NCI-H2196 (cell line): ENCODE measurements at regions not wholly inside any gene's neighbourhood (a gene's known extent, or its start where the extent isn't known, plus 50 kb on each side); places are given as distances from the start of the nearest gene placed in this dataset.
"Not testable (repeated sequence)": the region's sequence is repeated elsewhere in the genome, so short reads cannot be mapped to it uniquely, and the experiment has no call there.

Experiments
- DNase-seq: peaks from one replicate; lab custom pipeline; 2025; ENCODE audit not compliant: unreplicated experiment; lab: John Stamatoyannopoulos, UW

DNA sequence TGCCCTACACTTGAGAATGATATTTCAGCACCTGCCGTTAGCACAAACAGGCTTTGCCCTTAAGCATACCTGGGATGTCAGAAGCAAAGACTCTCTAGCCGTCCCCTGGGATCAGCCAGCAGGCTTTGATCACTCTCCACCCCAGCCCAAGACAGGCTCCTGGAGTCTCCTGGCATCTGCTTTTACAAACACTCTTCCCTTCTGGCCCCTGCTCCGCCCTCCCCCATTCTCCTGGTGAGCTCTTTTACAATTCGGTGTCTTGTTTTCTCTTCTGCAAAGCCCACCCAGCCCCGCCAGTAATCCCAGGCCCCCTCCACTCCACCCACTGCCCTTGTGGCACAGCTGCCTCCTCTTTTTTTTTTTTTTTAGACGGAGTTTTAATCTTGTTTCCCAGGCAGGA, 50.4 kb downstream of the KATNIP start:
- DNase-seq, result no peak

- DNase-seq, result no peak
Observed at GRCh38 chr16:27602103-27602502, 52.2 kb downstream of the KATNIP start.

DNA sequence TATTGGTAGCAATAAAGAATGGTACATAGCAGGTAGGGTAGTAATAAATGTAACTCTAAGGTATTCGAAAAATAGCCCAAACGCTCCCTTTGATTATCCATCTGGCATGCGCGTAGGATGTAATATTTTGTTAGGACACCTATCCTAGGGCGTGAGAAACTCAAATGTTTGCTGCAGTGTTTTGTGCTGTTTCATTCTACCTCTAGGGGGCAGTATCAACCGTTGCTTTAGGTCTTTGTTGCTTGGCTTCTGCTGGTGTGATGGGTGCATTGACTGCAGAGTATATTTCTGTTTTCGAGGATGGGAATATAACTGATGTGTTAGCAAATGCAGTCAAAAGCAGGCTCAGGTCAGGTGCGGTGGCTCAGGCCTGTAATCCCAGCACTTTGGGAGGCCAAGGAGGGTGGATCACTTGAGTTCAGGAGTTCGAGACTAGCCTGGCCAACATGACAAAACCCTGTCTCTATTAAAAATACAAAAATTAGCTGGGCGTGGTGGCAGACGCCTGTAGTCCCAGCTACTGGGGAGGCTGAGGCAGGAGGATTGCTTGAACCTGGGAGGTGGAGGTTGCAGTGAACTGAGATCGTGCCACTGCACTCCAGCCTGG, 55.7 kb downstream of the KATNIP start:
- DNase-seq, result peak; percentile 27

DNA sequence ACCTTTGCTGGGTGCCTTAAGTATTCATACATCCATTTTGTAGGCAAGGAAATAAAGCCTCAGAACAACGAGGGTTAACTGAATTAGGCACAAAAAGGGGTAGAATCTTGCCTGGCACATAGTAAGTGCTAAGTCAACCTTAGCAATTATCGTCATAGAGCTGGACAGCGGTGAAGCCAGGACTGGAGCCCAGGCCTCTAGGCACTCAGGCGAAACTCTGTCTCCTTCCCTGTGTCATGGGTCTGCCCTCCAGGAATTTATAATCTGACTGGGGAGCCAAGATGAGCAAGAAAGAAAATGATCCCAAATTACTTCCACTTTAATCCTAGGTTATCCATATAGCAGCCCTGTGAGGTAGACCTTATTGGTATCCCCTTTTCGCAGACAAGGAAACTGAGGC, 61.4 kb downstream of the KATNIP start:
- no peak for DNase-seq

- no peak for DNase-seq
Observed at GRCh38 chr16:27613238-27613791, 63.4 kb downstream of the KATNIP start.

- DNase-seq, result no peak
Observed at GRCh38 chr16:27617665-27618064, 67.7 kb downstream of the KATNIP start.

- no peak for DNase-seq
Observed at GRCh38 chr16:27618165-27618564, 68.2 kb downstream of the KATNIP start.

DNA sequence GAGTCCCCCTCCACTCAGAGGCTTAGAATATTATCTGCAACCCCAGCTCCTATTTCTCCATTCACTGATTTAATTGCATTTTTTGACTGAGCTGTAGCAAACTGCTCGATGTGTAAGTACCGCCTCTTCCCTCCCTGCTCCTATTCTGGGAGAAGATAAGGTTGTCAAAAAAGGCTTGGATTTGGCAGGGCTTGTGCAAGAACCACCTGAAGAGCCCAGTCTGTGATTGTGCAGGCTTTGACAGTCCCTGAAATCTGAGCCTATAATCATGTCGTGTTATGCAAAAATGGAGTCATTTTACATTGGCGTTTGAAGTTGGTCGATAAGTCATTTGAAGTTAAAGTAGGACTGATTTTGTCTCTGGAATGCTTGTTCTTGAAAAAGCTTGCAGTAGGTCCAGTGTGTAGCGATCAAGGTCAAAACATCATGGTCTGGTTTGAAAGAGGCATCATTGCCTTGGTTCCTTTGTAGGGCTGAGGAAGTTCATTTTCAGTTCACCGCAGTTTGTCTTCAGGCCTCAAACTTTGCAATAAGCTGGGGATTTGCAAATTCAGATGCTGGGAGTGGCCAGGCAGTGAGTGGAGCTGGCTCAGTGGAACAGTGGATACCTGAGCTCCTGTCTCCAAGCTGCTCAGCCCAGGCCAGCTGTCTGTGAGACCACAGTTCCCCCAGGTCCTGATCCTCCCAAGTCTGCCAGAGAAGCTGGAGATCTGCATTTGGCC, 68.8 kb downstream of the KATNIP start:
- no peak for DNase-seq

DNA sequence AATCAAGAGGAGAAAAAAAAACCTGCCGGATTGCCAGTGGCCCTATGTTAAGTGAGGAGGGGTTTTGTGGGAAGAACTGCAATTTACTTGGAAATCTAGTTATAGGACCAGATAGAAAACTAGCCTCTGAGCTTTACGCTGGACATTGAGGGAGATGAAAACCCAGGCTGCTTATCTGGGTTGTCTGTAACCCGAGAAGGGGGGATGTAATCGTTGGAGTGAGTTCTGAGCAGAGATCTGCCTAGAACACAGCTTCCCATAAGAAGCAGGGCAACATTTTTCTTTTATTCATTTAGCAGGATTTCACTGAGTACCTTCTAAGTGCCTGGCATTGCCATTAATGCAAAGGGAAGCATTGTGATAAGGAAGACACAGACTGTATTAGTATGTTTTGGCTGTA, 70.6 kb downstream of the KATNIP start:
- no peak for DNase-seq

DNA sequence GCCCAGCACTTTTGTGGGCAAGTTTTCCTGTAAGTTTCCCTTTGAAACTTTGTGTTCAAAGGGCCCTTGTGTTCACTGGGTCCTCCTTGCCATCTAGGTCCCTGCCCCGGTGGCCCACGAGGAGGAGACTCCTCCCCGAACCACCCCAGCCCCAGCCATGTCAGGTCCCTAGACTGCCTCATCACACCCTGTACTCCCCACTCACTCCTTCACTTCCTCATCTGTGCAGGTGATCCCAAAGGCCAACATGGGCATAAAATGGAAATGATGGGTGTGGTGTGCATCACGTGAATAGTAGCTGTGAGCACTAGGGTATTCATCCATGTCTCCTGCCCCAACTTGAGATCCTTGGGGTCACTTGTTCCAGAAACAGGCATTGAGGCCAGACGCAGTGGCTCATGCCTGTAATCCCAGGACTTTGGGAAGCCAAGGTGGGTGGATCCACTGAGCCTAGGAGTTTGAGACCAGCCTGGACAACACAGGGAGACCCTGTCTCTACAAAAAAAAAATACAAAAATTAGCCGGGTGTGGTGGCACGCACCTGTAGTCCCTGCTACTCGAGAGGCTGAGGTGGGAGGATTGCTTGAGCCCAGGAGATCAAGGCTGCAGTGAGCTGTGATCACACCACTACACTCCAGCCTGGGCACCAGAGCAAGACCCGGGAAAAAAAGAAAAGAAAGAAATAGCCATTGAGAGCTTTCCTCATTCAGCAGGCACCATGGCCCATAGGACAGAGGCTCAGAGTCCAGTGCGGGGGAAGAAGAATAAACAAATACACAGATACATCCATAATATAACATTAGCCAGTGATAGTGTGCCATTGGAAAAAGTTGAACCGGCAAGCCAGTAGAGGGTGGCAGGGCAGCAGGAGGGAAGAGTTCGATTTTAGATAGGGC, 74.5 kb downstream of the KATNIP start:
- DNase-seq, result no peak

DNA sequence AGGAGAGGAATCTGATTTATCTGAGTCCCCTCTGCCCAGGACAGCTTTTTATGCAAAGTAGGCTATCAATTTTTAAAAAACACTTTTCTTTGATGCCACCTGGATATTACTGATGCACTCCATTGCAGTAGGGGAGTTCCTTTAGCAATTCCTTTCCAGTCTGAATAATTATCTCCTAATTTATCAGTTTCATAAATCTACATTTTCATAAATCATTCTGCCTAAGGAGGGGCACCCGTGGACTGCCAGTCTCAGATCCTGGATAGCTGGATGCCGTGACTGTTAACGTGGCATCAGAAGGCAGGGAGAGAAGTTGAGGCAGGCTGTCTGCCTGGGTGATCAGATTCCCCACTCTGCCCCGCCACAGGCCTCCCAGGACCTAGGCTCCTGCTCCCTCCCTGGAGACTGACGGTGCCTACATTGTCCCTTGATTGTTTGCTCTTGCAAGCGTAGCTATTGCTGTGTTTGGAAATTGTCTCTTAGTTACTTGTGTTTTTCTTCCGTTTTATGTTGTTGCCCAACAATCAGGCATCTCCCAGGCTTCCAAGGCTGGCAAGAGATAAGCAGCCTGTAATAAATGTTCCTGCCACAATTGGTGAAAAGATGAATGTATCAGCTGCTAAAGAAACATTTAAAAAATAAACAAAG, 75.2 kb downstream of the KATNIP start:
- DNase-seq, result no peak

- DNase-seq, result no peak
Observed at GRCh38 chr16:27627136-27627535, 77.2 kb downstream of the KATNIP start.

DNA sequence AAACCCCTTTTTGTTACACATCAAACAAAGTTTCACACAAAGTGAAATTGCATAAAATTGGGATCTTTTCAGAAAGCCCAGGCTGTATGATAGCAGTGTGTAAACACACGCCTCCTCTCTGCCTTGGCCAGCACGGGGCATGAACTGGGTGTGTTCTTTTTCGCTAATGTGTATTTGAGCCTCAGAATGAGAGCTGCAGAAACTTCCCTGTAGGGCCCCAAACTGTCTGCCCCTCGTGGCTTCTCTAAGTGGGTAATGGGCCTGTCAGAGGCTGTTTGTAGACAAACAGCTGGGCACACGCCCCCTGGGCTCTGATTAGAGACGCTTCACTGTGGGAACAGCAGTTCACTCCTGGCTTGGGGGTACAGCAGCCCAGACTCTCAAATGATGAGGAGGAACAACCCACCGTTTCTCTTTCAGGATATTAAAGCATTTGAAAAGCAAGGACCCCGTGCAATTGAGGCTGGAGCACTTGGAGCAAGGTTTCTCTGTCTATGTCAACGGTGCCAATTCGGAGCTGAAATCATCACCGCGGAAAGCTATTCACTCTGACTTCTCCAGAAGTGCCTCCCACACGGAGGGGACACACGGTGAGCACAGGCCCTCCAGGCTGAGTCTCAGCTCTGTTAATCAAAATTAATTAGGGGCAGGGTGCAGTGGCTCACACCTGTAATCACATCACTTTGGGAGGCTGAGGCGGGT, 78.4 kb downstream of the KATNIP start:
- DNase-seq, result no peak

DNA sequence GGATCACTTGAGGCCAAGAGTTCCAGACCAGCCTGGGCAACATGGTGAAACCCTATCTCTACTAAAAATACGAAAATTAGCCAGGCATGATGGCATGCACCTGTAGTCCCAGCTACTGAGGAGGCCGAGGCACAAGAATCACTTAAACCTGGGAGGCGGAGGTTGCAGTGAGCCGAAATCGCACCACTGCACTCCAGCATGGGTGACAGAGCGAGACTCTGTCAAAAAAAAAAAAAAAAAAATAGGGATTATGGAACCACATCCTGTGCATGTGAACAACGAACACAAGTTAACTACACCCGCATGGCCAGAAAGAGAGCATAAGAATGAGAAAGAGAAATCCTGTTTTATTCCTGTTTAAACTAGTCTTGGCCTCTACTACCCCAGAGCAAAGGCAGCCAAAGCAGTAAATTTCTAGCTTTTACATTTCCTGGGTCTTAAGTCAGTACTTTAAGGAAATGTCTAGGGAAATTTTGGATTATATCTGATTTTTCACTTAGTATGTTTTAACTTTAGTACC, 79.1 kb downstream of the KATNIP start:
- DNase-seq, result not testable (repeated sequence)

DNA sequence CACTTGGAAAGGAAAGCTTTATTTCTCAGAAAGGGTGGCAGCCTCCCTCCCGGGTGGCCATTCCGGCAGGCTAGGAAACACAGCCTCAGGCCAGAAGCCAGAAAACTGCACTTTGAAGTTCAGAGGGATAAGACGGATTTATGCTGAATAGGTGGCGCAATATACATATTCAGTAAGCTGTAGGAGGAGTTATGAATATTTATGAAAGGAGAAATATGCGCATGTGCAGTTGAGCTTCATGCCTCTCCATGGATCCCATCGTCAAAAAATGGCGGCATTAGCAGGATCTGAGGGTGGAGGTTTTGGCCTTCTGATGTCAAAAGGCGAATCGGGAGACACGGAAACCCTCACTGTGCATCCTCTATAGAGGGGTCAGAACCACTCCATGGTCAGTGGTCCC, 82.3 kb downstream of the KATNIP start:
- no peak for DNase-seq

DNA sequence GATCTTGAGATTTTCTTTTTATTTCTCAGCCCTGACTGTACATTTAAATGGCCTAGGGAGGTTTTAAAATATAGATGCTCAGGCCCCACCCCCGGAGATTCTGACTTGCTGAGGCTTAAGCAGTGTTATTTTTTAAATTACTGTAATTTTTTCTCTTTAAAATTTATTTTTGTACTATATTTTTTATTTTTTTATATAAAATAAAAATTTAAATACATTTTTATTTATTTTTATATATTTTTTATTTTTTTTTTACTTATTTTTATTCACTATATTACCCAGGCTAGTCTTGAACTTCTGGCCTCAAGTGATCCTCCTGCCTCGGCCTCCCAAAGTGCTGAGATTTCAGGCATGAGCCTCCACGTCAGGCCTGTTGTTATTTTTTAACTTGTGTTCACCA, 83.3 kb downstream of the KATNIP start:
- no peak for DNase-seq

DNA sequence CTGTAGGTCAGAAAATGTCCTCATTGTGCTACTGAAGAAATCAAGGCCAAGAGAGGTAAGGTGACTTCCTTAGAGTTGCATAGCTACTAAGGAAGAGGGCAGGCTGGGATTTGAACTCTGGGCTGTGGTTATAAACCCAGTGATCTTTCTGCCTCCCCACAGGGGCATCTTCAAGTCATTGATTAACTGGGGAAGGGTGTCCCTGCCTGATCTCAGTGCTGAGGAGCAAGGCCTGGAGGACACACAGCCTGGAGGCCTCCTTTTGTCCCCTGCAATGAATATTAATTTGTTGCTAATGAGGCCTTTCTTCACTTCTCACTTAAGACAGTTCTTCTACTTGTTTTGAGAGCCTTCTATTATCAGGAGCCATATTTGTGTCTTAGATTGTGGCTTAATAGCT, 83.8 kb downstream of the KATNIP start:
- no peak for DNase-seq

DNA sequence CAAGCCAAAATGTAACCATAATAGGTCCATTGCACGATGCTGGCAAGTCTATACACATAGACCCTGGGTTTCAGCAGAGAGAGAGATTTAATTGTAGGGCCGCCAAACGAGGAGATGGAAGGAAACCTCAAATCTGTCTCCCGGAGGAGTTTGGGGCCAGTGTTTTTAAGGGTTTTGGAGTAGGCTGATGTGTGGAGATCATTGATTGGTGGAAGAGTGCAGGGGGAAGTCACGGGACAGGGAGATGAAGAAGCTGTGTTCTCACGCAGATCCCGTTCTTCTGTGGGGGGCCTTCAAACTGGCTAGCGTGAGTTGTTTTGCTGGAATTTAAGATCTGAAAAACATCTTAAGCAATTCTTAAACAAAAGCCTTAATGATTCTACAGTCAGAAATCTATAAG, 84.8 kb downstream of the KATNIP start:
- no peak for DNase-seq

GRCh38 chr16:27636453-27637240, 86.7 kb downstream of the KATNIP start:
- no peak for DNase-seq
